GM12878 (cell line): ENCODE measurements at regions not wholly inside any gene's neighbourhood (a gene's known extent, or its start where the extent isn't known, plus 50 kb on each side); places are given as distances from the start of the nearest gene placed in this dataset.

Experiments used
- CBX5 ChIP-seq: sonication (generic); IDR thresholded peaks from 2 replicates; pipeline ENCODE4 v1.6.1; 2016; ENCODE audit warnings: low read depth, moderate library complexity, mild to moderate bottlenecking, inconsistent platforms
- CREM ChIP-seq: IDR thresholded peaks from 2 replicates; pipeline ENCODE4 v1.6.1; 2014; ENCODE audit warnings: antibody characterized with exemption, low read depth
- EP300 ChIP-seq, 2 experiments: fragments of 150-350 bp in 1 of 2; IDR thresholded peaks; 2 replicates each; pipeline ENCODE4 v1.6.1; 2011 to 2012; ENCODE audit warnings: low read depth in 2 of 2, low read length in 2 of 2, borderline replicate concordance in 1 of 2, improper control_type of control experiment in 1 of 2, inconsistent platforms in 1 of 2; ENCODE audit not compliant: control insufficient read depth in 1 of 2
- JUND ChIP-seq: IDR thresholded peaks from 2 replicates; pipeline ENCODE4 v1.6.1; 2012; ENCODE audit warnings: low read depth, mild to moderate bottlenecking, low read length, improper control_type of control experiment, moderate library complexity
- KDM1A ChIP-seq: fragments of 200-600 bp; sonication (generic); IDR thresholded peaks from 2 replicates; pipeline ENCODE4 v1.6.1; 2016; ENCODE audit warnings: borderline replicate concordance
- RAD51 ChIP-seq: fragments of 450-650 bp; IDR thresholded peaks from 2 replicates; pipeline ENCODE4 v1.6.1; 2016; ENCODE audit warnings: moderate library complexity, mild to moderate bottlenecking, inconsistent platforms
- SIN3A ChIP-seq: IDR thresholded peaks from 2 replicates; pipeline ENCODE4 v1.6.1; 2012; ENCODE audit warnings: low read depth, low read length, improper control_type of control experiment
- SP1 ChIP-seq: IDR thresholded peaks from one replicate; pipeline ENCODE4 v1.6.1; 2011; ENCODE audit warnings: low read depth, low read length
- ZNF274 ChIP-seq: IDR thresholded peaks from one replicate; pipeline ENCODE4 v1.8.0; 2011; ENCODE audit not compliant: insufficient read length, insufficient read depth
- TF ChIP-seq, protein P1 (sequence below), 3 experiments: IDR thresholded peaks in 2 of 3; conservative IDR thresholded peaks in 1 of 3; 2 replicates each; pipeline ENCODE4 v1.5.1; 2011; ENCODE audit warnings: low read depth in 3 of 3, low read length in 3 of 3, mild to moderate bottlenecking in 3 of 3, control low read depth in 2 of 3, moderate library complexity in 2 of 3, inconsistent platforms in 1 of 3, mixed read lengths in 1 of 3; ENCODE audit not compliant: control insufficient read depth in 2 of 3, insufficient read depth in 1 of 3; ENCODE audit errors: extremely low read depth in 1 of 3
- TF ChIP-seq, protein P2 (sequence below): IDR thresholded peaks from 2 replicates; pipeline ENCODE4 v1.6.1; 2012; ENCODE audit warnings: low read length, inconsistent platforms
- TF ChIP-seq, protein P3 (sequence below): IDR thresholded peaks from 2 replicates; pipeline ENCODE4 v1.6.1; 2011; ENCODE audit warnings: low read depth, mild to moderate bottlenecking, low read length, moderate library complexity, borderline replicate concordance; ENCODE audit errors: extremely low read depth
- TF ChIP-seq, protein P4 (sequence below): fragments of 450-650 bp; IDR thresholded peaks from 2 replicates; pipeline ENCODE4 v1.6.1; 2017; ENCODE audit warnings: mild to moderate bottlenecking, moderate library complexity

DNA sequence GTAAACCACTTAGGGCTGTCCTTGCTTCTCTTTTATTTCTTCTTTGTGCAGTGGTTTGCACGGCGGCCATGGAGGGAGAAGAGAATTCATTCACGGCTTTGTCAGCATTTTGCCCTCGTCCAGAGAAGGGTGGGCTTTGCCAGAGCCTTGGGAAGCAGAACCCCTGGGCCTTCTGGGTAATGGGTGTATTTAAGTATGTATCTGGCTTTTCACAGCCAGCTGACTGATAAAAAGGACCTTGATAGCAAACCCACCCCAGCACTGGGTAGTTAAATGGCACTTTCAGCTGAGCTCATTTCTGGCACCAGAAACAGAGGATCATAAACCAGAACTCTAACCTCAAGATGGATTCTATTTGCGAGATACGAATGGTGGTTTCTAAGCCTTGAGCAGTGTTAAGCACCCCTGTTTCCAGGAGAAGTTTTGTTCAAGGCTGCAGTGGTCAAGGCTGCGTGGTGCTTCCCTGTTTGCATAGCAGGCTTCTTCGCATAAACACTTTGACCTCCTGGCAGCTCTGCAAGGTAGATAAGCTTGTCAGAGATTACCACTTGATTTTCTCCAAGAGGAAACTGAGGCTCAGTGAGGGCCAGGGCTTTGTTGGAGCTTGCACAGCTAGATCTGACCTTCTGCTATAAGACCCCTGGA, 441.6 kb upstream of the KLF4 start:
- TF ChIP-seq SIN3A, result no peak
- no peak for TF ChIP-seq CREM
- no peak for TF ChIP-seq ZNF274
- no peak for TF ChIP-seq CBX5
- TF ChIP-seq EP300 (IDR thresholded peaks at IDR 0.05; ENCODE audit: borderline replicate concordance in 1 of 2, control insufficient read depth in 1 of 2, low read depth in 2 of 2, low read length in 2 of 2), result no peak
- no peak for TF ChIP-seq KDM1A
- TF ChIP-seq SP1, result no peak
- TF ChIP-seq, protein P1, sequence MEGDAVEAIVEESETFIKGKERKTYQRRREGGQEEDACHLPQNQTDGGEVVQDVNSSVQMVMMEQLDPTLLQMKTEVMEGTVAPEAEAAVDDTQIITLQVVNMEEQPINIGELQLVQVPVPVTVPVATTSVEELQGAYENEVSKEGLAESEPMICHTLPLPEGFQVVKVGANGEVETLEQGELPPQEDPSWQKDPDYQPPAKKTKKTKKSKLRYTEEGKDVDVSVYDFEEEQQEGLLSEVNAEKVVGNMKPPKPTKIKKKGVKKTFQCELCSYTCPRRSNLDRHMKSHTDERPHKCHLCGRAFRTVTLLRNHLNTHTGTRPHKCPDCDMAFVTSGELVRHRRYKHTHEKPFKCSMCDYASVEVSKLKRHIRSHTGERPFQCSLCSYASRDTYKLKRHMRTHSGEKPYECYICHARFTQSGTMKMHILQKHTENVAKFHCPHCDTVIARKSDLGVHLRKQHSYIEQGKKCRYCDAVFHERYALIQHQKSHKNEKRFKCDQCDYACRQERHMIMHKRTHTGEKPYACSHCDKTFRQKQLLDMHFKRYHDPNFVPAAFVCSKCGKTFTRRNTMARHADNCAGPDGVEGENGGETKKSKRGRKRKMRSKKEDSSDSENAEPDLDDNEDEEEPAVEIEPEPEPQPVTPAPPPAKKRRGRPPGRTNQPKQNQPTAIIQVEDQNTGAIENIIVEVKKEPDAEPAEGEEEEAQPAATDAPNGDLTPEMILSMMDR (IDR thresholded peaks at IDR 0.05 in 2 of 3, conservative IDR thresholded peaks at IDR 0.05 in 1 of 3; ENCODE audit: control insufficient read depth in 2 of 3, extremely low read depth in 1 of 3, insufficient read depth in 1 of 3, low read depth in 3 of 3, low read length in 3 of 3), result no peak
- TF ChIP-seq, protein P2, sequence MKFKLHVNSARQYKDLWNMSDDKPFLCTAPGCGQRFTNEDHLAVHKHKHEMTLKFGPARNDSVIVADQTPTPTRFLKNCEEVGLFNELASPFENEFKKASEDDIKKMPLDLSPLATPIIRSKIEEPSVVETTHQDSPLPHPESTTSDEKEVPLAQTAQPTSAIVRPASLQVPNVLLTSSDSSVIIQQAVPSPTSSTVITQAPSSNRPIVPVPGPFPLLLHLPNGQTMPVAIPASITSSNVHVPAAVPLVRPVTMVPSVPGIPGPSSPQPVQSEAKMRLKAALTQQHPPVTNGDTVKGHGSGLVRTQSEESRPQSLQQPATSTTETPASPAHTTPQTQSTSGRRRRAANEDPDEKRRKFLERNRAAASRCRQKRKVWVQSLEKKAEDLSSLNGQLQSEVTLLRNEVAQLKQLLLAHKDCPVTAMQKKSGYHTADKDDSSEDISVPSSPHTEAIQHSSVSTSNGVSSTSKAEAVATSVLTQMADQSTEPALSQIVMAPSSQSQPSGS, result no peak
- TF ChIP-seq RAD51, result no peak
- TF ChIP-seq, protein P3, sequence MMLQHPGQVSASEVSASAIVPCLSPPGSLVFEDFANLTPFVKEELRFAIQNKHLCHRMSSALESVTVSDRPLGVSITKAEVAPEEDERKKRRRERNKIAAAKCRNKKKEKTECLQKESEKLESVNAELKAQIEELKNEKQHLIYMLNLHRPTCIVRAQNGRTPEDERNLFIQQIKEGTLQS, result no peak
- TF ChIP-seq, protein P4, sequence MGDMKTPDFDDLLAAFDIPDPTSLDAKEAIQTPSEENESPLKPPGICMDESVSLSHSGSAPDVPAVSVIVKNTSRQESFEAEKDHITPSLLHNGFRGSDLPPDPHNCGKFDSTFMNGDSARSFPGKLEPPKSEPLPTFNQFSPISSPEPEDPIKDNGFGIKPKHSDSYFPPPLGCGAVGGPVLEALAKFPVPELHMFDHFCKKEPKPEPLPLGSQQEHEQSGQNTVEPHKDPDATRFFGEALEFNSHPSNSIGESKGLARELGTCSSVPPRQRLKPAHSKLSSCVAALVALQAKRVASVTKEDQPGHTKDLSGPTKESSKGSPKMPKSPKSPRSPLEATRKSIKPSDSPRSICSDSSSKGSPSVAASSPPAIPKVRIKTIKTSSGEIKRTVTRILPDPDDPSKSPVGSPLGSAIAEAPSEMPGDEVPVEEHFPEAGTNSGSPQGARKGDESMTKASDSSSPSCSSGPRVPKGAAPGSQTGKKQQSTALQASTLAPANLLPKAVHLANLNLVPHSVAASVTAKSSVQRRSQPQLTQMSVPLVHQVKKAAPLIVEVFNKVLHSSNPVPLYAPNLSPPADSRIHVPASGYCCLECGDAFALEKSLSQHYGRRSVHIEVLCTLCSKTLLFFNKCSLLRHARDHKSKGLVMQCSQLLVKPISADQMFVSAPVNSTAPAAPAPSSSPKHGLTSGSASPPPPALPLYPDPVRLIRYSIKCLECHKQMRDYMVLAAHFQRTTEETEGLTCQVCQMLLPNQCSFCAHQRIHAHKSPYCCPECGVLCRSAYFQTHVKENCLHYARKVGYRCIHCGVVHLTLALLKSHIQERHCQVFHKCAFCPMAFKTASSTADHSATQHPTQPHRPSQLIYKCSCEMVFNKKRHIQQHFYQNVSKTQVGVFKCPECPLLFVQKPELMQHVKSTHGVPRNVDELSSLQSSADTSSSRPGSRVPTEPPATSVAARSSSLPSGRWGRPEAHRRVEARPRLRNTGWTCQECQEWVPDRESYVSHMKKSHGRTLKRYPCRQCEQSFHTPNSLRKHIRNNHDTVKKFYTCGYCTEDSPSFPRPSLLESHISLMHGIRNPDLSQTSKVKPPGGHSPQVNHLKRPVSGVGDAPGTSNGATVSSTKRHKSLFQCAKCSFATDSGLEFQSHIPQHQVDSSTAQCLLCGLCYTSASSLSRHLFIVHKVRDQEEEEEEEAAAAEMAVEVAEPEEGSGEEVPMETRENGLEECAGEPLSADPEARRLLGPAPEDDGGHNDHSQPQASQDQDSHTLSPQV, result no peak
- TF ChIP-seq JUND, result no peak
